ENCODE measurements at regions not wholly inside any gene's neighbourhood (a gene's known extent, or its start where the extent isn't known, plus 50 kb on each side); places are given as distances from the start of the nearest gene placed in this dataset.

- no peak for TF ChIP-seq POLR2A (IDR thresholded peaks at IDR 0.05)
- TF ChIP-seq CTCF (IDR thresholded peaks at IDR 0.05) = no peak
- no peak overlapping the region for H3K27ac ChIP-seq
- WGBS, 4 donors = 42 to 51% (median 47%) methylated on average over 3 of the region's 3 CpGs
These were observed 187.7 kb downstream of the MTERF1 start for GRCh38 chr7:91692800-91693199.

GRCh38 chr7:91694351-91694841 is 186.1 kb downstream of the MTERF1 start:
- Histone ChIP-seq H3K27me3 (no peaks in the 10 kb centered on the region), H3K4me3 (no peak overlapping the region), H3K36me3 (replicated peaks in 1 of 2) (no peaks in the 10 kb centered on the region), H3K9me3 (replicated peaks in 1 of 3) (no peaks in the 10 kb centered on the region), H3K27ac (no peak overlapping the region), H3K4me1 (replicated peaks in 1 of 2) (no peaks in the 10 kb centered on the region)
- intact Hi-C loops (cut with DNase I) = no loop called here
- TF ChIP-seq CTCF (IDR thresholded peaks at IDR 0.05) (no peak), POLR2A (IDR thresholded peaks at IDR 0.05) (no peak)
- DNase-seq = no peak
- 78 to 83% (median 81%) methylated on average over 3 of the region's 3 CpGs for WGBS, 4 donors

More at GRCh38 chr7:91692800-91693199, 187.7 kb downstream of the MTERF1 start:
- DNase-seq = no peak
- intact Hi-C loops (cut with DNase I) = no loop called here
- H3K36me3 ChIP-seq (replicated peaks in 1 of 2) = no peaks in the 10 kb centered on the region
- no peaks in the 10 kb centered on the region for H3K9me3 ChIP-seq (replicated peaks in 1 of 3)
- no peaks in the 10 kb centered on the region for H3K27me3 ChIP-seq
- no peak overlapping the region for H3K4me3 ChIP-seq
- no peaks in the 10 kb centered on the region for H3K4me1 ChIP-seq (replicated peaks in 1 of 2)

- no peaks in the 10 kb centered on the region for H3K36me3 ChIP-seq (replicated peaks in 1 of 2)
- H3K4me1 ChIP-seq (replicated peaks in 1 of 2) = no peaks in the 10 kb centered on the region
- H3K9me3 ChIP-seq (replicated peaks in 1 of 3) = peaks cover 0 to 8% (median 7%) of the 10 kb centered on the region in 3 donors
- H3K27me3 ChIP-seq = no peaks in the 10 kb centered on the region
- DNase-seq = no peak
- intact Hi-C loops (cut with DNase I) = no loop called here
- H3K4me3 ChIP-seq = no peak overlapping the region
- TF ChIP-seq POLR2A (IDR thresholded peaks at IDR 0.05) = no peak
- TF ChIP-seq CTCF (IDR thresholded peaks at IDR 0.05) = no peak
- 57 to 69% (median 59%) methylated on average over 1 of the region's 1 CpG for WGBS, 4 donors
- H3K27ac ChIP-seq = no peak overlapping the region
These were observed 169.6 kb downstream of the MTERF1 start for GRCh38 chr7:91710881-91711280.

GRCh38 chr7:91713669-91714068 is 166.8 kb downstream of the MTERF1 start:
- no peaks in the 10 kb centered on the region for H3K27me3 ChIP-seq
- H3K27ac ChIP-seq = no peak overlapping the region
- DNase-seq = no peak
- H3K4me1 ChIP-seq (replicated peaks in 1 of 2) = no peaks in the 10 kb centered on the region
- TF ChIP-seq POLR2A (IDR thresholded peaks at IDR 0.05) (no peak), CTCF (IDR thresholded peaks at IDR 0.05) (no peak)
- H3K9me3 ChIP-seq (replicated peaks in 1 of 3) = peaks cover 0 to 7% (median 5%) of the 10 kb centered on the region in 3 donors
- no peak overlapping the region for H3K4me3 ChIP-seq
- no peaks in the 10 kb centered on the region for H3K36me3 ChIP-seq (replicated peaks in 1 of 2)
- intact Hi-C loops (cut with DNase I) = no loop called here

All from adrenal gland (tissue), 9 donors.